Glutamatergic neuron (in vitro differentiated cells): ENCODE measurements at regions not wholly inside any gene's neighbourhood (a gene's known extent, or its start where the extent isn't known, plus 50 kb on each side); places are given as distances from the start of the nearest gene placed in this dataset.

Experiments used
- DNase-seq: peaks from one replicate; pipeline ENCODE4 v3.0.0; 2022
- H3K27ac Mint-ChIP-seq: one replicate; pipeline ENCODE4 v1.8.0; 2020; ENCODE audit warnings: mild to moderate bottlenecking, mixed read lengths, inconsistent platforms; ENCODE audit not compliant: unreplicated experiment
- H3K27me3 Mint-ChIP-seq: one replicate; pipeline ENCODE4 v1.8.0; 2020; ENCODE audit warnings: mild to moderate bottlenecking, moderate library complexity, mixed read lengths, inconsistent platforms; ENCODE audit not compliant: unreplicated experiment
- H3K36me3 Mint-ChIP-seq: one replicate; pipeline ENCODE4 v1.8.0; 2020; ENCODE audit warnings: mild to moderate bottlenecking, mixed read lengths, inconsistent platforms; ENCODE audit not compliant: unreplicated experiment
- H3K4me1 Mint-ChIP-seq: one replicate; pipeline ENCODE4 v1.8.0; 2020; ENCODE audit warnings: mild to moderate bottlenecking, low read depth, mixed read lengths, inconsistent platforms; ENCODE audit not compliant: unreplicated experiment
- H3K4me3 Mint-ChIP-seq: one replicate; pipeline ENCODE4 v1.8.0; 2020; ENCODE audit warnings: mild to moderate bottlenecking, mixed read lengths, inconsistent platforms; ENCODE audit not compliant: unreplicated experiment
- H3K9me3 Mint-ChIP-seq: one replicate; pipeline ENCODE4 v1.8.0; 2020; ENCODE audit warnings: mild to moderate bottlenecking, moderate library complexity, mixed read lengths, inconsistent platforms; ENCODE audit not compliant: unreplicated experiment
- CTCF ChIP-seq: fragments of 200-600 bp; sonication (generic); IDR thresholded peaks from one replicate; pipeline ENCODE4 v1.5.0; 2021; ENCODE audit not compliant: partially characterized antibody, unreplicated experiment

- H3K9me3 Mint-ChIP-seq = peaks cover 5% of the 10 kb centered on the region
- H3K27ac Mint-ChIP-seq = no peak overlapping the region
- H3K4me3 Mint-ChIP-seq = no peak overlapping the region
- H3K4me1 Mint-ChIP-seq = no peaks in the 10 kb centered on the region
- TF ChIP-seq CTCF = no peak
- H3K27me3 Mint-ChIP-seq = no peaks in the 10 kb centered on the region
- no peak for DNase-seq
- H3K36me3 Mint-ChIP-seq = peaks cover 11% of the 10 kb centered on the region
These were observed 1265.7 kb upstream of the CHAC2 start for GRCh38 chr2:52501715-52502475.

GRCh38 chr2:52500561-52500960, 1267.0 kb upstream of the CHAC2 start:
- DNase-seq = no peak
- no peaks in the 10 kb centered on the region for H3K27me3 Mint-ChIP-seq
- H3K4me3 Mint-ChIP-seq = no peak overlapping the region
- H3K36me3 Mint-ChIP-seq = peaks cover 11% of the 10 kb centered on the region
- TF ChIP-seq CTCF = no peak
- no peaks in the 10 kb centered on the region for H3K4me1 Mint-ChIP-seq
- no peak overlapping the region for H3K27ac Mint-ChIP-seq
- peaks cover 5% of the 10 kb centered on the region for H3K9me3 Mint-ChIP-seq

- peaks cover 5% of the 10 kb centered on the region for H3K9me3 Mint-ChIP-seq
- H3K36me3 Mint-ChIP-seq = peaks cover 11% of the 10 kb centered on the region
- H3K4me1 Mint-ChIP-seq = no peaks in the 10 kb centered on the region
- no peak for TF ChIP-seq CTCF
- no peaks in the 10 kb centered on the region for H3K27me3 Mint-ChIP-seq
- H3K4me3 Mint-ChIP-seq = no peak overlapping the region
- H3K27ac Mint-ChIP-seq = no peak overlapping the region
- no peak for DNase-seq
These were observed 1269.4 kb upstream of the CHAC2 start for GRCh38 chr2:52498077-52498750.

- Mint-ChIP-seq H3K9me3 (peaks cover 5% of the 10 kb centered on the region), H3K27ac (no peak overlapping the region), H3K36me3 (peaks cover 11% of the 10 kb centered on the region), H3K4me3 (no peak overlapping the region), H3K27me3 (no peaks in the 10 kb centered on the region), H3K4me1 (no peaks in the 10 kb centered on the region)
- DNase-seq = no peak
- TF ChIP-seq CTCF = no peak
These were observed 1271.8 kb upstream of the CHAC2 start for GRCh38 chr2:52495816-52496215.

GRCh38 chr2:52477166-52477565, 1290.4 kb upstream of the CHAC2 start:
- no peaks in the 10 kb centered on the region for H3K9me3 Mint-ChIP-seq
- H3K27ac Mint-ChIP-seq = no peak overlapping the region
- no peaks in the 10 kb centered on the region for H3K36me3 Mint-ChIP-seq
- H3K4me1 Mint-ChIP-seq = no peaks in the 10 kb centered on the region
- no peak for TF ChIP-seq CTCF
- H3K4me3 Mint-ChIP-seq = no peak overlapping the region
- H3K27me3 Mint-ChIP-seq = no peaks in the 10 kb centered on the region
- DNase-seq = no peak
